T follicular helper cell (primary cell): ENCODE measurements at regions not wholly inside any gene's neighbourhood (a gene's known extent, or its start where the extent isn't known, plus 50 kb on each side); places are given as distances from the start of the nearest gene placed in this dataset.

Experiments
- DNase-seq: peaks from one replicate; pipeline ENCODE4 v3.0.0-alpha.2; 2020; ENCODE audit warnings: low read depth

DNA sequence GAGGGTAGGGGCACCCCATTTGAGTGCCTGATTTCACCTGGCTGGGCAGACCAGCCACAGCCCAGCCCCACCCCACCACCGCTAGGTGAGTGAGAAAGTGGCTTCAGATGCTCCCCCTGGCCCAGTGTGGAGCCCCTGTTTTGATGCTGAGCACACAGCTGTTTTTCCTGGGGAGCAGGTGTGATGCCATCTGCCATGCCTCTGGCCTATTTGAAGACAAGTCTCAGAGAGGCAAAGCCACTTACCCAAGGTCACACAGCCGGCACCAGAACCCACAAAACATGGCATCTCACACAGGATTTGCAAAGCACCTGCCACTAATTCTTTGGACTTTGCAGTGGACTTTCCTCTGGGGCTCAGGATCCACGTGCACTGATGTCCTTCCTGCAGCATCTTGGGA is 131.3 kb downstream of the INHBB start:
- no peak for DNase-seq

DNA sequence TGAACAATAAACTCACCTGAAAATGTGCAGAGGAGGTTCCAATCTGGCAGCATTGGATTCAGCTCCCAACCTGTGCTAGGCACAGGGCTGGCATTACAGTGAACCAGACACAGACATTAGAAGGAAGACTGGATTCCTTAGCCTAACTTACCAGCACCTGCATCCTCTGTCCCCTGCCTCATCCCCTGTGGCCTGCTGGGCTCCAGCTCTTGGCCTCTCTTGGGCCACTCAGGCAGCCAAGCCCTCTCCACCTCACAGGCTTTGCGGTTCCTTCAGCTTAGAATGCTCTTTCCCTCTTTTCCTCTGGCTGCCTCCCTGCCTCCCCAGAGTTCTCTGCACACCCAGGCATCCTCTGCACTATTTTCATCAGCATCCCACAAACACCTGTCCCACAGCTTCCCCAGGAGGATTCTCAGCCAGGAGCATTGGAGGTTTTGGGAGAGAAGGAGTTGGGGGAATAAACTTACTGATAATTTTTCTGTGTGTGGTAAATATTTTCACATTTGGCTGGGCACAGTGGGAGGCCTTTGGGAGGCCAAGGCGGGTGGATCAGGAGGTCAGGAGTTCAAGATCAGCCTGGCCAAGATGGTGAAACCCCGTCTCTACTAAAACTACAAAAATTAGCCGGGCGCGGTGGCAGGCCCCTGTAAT is 132.0 kb downstream of the INHBB start:
- no peak for DNase-seq

DNA sequence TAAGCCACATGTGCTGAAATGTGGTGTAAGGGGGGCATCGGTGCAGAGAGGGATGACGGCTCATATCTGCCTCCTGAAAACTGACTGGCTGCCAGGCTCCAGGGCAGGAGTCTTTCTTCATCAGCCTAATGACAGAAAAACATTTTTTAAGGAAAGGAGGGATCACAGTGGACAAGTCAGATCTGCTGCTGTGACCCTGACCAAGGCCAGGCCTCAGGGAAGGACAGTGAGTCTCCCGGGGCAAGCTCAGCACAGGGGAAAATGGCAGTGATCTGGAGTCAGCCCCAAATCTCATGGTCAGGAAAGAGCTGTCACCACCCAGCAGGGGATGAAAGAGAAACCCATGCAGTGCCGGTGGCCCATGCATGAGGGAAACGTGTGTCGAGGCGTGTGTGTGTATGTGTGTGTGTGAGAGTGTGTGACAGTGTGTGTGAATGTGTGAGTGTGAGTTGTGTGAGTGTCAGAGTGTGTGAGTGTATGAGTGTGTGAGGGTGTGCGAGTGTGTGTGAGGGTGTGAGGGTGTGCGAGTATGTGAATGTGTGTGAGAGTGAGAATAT is 134.5 kb downstream of the INHBB start:
- DNase-seq, result no peak

DNA sequence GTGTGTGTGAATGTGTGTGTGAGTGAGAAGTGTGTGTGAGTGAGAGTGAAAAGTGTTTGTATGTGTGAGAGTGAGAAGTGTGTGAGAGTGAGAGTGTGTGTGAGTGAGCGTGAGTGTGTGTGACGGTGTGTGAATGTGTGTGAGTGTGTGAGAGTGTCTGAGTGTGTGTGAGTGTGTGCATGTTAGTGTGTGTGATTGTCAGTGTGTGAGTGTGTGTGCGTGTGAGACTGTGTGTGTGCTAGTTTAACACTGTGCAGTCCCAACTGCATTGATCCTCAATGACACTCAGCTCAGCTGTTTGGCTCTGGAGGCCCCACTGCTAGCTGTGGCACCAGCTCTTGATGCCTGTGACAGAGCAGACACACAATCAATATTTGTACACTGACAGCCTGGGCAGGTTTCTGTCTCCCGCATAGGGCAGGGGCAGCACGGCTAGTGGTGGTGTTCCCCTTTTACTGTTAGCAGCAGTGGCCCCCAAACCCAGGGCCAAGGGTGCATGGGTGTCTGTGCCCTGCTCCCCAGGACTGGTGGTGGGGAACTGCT is 135.0 kb downstream of the INHBB start:
- DNase-seq, result no peak

- no peak for DNase-seq
Measured at GRCh38 chr2:120481446-120482194, 135.7 kb downstream of the INHBB start.

DNA sequence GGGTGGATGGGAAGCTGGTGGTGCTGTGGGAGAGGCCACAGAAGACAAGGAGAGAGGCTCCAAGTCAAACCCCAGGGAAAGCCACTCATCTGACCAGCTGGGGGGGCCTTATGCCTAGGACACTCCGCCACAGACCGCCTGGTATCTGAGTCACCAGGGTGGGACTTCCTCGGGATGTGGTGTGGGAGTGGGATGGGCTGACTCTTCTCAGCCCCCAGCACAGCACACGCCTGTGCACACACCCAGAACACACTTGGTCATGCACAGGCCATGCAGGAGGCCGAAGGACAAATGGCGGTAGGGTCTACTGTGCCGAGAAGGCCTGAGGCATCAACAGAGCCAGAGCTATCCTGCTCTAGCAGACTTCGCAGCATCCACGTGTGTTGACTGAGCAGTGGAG is 136.4 kb downstream of the INHBB start:
- DNase-seq, result no peak

- no peak for DNase-seq
Measured at GRCh38 chr2:120483355-120483754, 137.4 kb downstream of the INHBB start.

DNA sequence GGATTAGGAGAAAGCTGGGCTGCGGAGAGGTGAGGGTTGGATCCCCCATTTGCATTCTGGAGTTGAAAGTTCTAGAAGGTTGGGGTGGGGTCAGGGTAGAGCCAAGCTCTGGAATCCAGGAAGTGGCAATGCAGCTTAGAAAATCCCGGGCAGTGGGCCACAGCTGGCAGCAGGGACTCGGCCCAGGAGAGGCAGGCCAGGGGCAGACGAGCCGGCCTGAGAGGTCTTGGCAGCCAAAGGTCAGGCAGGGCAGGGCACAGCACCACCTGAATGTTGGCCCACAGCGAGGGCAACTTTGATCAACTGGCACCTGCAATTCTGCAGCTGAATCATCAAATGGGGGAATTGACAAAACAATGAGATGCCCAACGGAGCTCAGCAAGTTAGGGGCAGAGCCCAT is 139.2 kb downstream of the INHBB start:
- DNase-seq, result no peak

DNA sequence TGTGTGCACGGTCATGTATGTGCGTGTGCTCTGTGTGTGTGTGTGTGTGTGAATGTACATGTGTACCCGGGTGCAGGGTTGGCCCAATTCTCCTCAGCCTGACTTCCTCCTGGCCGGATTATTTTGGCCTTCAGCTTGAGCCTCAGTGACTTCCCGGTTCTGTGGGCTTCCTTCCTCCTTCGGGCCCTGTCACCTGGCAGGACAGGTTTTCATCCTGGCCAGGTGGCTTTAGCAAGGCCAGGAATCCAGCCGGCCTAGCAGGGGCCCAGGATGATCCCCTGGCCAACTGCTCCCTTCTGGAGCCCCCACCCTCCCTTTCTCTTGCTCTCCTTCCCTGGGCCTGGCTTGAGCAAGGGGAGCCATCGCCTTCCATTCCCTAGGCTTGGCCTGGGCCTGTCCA is 140.5 kb downstream of the INHBB start:
- DNase-seq, result no peak

DNA sequence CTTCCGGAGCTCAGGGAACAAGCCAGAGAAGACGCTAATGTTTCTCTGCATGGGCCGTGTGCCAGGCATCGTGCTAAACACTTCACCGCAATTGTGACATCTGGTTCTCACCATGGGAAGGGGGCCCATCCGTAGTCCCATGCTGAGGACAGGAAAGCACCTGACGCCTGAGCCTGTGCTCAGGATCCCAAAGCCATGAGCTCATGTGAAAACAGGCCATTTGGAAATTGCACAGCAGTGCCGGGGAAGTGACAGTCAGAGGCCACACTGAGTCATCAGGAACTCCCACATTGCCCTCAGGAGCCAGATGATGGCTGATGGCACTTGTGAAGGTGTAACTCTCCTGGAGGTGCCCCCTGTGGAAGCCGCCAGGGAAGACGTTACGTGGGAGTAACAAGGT is 141.0 kb downstream of the INHBB start:
- no peak for DNase-seq

DNA sequence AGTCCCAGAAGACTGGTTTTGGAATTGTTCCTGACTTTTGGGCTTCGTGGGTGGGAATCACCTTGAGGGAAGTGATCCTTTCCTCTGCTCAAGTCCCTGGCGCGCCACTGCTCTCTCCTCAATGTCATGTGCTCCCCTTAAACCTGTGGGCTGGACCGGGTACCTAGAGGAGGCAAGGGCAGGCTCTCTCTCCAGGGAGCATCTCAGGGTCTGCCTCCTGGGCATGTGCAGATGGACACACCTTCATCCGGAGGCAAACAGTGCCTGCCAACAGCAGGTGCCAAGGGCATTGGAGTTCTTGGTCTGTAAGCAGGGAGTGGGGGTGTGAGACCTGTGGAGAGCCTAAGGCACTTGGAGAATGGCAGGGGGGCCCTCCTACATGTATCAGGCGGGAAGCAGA is 142.6 kb downstream of the INHBB start:
- DNase-seq, result no peak

GRCh38 chr2:120489023-120489422 is 143.1 kb downstream of the INHBB start:
- no peak for DNase-seq

GRCh38 chr2:120490091-120490798 is 144.3 kb downstream of the INHBB start:
- DNase-seq, result no peak

GRCh38 chr2:120491111-120491625 is 145.2 kb downstream of the INHBB start:
- DNase-seq, result no peak

DNA sequence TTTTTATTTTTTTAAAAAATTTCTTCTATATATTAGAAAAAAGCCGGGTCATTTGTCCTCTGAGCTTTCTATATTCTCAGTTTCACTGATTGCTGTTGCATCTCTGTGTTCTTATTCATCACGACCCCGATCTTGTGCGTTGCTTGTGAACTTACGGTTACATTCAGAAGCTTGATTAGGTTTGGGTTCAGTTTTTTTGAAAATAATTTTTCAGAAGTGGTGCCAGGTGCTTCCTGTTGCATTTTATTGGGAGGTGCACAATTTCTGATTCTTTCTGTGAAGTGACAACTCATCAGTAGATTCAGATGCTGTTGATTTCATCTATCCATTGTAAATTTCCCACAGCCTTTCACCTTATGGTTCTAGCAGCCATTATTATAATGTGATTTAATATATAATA is 147.3 kb downstream of the INHBB start:
- DNase-seq, result no peak

GRCh38 chr2:120494446-120494845 is 148.5 kb downstream of the INHBB start:
- DNase-seq, result no peak

- DNase-seq, result no peak
Measured at GRCh38 chr2:120495586-120495985, 149.7 kb downstream of the INHBB start.

DNA sequence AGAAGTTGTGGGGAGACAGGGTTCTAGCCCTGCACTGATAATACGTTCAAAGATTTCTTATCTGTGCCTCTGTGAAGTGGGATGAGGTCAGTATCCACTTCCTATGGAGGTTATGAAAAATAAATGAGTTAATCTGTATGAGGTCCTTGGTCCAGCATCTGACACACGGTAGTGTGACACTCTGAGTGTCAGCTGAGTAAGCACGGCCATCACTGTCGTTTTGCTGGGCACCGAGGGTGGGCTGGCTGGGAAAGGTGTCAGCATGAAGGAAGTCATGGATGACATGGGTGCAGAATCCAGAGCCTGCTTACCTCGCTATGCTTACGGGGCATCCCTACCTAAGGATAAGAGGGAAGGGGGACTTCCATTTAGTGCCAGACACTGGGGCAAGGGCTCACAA is 150.3 kb downstream of the INHBB start:
- no peak for DNase-seq

DNA sequence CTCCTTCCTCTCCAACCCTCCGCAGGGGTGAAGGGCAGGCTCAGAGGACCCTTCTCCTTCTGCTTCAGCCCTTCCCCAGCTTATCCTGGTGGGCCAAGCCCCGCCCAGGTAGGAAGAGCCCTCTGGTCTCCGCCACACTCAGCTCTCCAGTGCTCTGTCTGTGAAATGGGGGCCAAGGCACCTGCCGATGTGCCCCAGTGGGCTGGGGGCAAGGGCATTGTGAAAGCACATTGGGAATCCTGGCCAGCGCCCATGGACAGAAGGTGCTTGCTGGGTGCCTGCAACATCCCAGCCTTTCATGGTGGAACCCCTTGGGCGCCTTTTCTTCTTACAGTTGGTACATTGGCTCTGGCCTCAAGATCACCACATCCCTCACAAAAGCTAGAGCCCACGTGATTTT is 150.8 kb downstream of the INHBB start:
- DNase-seq, result no peak

GRCh38 chr2:120497261-120497977 is 151.5 kb downstream of the INHBB start:
- DNase-seq, result no peak

DNA sequence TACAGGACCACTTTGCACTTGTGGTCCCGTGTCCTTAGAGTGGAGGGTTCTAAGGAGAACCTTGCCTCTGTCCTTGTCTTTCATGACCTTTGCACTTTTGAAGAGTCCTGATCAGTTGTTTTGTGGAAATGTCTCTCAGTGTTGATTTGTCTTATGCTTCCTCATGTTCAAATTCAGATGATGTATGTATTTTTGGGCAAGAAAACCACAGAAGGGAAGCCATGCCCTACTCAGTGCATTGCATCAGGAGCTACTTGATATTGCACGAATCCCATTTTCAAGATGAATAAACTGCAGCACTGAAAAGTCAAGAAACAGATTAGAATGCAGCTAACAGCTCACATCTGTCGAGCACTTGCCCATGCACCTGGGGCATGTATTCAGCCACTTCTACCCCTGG is 152.2 kb downstream of the INHBB start:
- no peak for DNase-seq
